K562 (cell line): ENCODE measurements at regions not wholly inside any gene's neighbourhood (a gene's known extent, or its start where the extent isn't known, plus 50 kb on each side); places are given as distances from the start of the nearest gene placed in this dataset.

ENCODE experiments used
- ATAC-seq: fragments of 200-7000 bp; cut with Tn5 transposase; 3 replicates; pipeline ENCODE4 v1.9.1; 2020; ENCODE audit warnings: moderate library complexity
- BruUV-seq: library from RNA; stranded (reverse); fragments of 400-500 nt; replicated peaks from 2 replicates; lab custom pipeline; 2021; lab: Mats Ljungman, UMichigan
- CTCF ChIA-PET: fragments of 300-600 bp; formaldehyde crosslinking; extraction: SDS; loops from one replicate; lab custom pipeline; 2021; ENCODE audit warnings: low intra/inter-chr PET ratio; lab: Yijun Ruan, JAX
- POLR2A ChIA-PET: fragments of 300-600, 350-650 bp; sonication (Branson Sonifier 250); formaldehyde crosslinking; extraction: SDS; loops from one replicate; lab custom pipeline; 2021; ENCODE audit warnings: antibody characterized with exemption, inconsistent platforms; lab: Yijun Ruan, JAX
- DNase-seq, 4 experiments: peaks; one replicate each; pipeline versions ENCODE4 v3.0.0 to v3.0.0-alpha.2; 2011 to 2018; ENCODE audit warnings: low spot score in 3 of 4, mixed read lengths in 3 of 4; ENCODE audit errors: extremely low read depth in 1 of 4
- FAIRE-seq: peaks from 2 replicates; lab custom pipeline; 2011; peaks lifted over from hg19 to GRCh38; lab: Jason Lieb, UNC
- H2AFZ ChIP-seq: 2 replicates; pipeline ENCODE4 v1.6.0; 2011; ENCODE audit warnings: low read depth, low read length, control low read depth, inconsistent platforms
- H3K27ac ChIP-seq: fragments of 200-600 bp; 3 replicates; pipeline ENCODE4 v1.8.0; 2011; ENCODE audit warnings: low read depth, mild to moderate bottlenecking, control low read depth, inconsistent platforms, low read length, moderate library complexity, mixed read lengths; ENCODE audit errors: extremely low read depth
- H3K27me3 ChIP-seq, 2 experiments: fragments of 300-600 bp in 1 of 2; 2 replicates in 1 of 2; 3 replicates in 1 of 2; pipeline versions ENCODE4 v1.6.0 to v1.8.0; 2011; ENCODE audit warnings: inconsistent platforms in 2 of 2, low read length in 2 of 2, mild to moderate bottlenecking in 1 of 2, mixed read lengths in 1 of 2, moderate library complexity in 1 of 2; ENCODE audit not compliant: control insufficient read depth in 2 of 2, insufficient read depth in 2 of 2
- H3K36me3 ChIP-seq: fragments of 300-600 bp; 3 replicates; pipeline ENCODE4 v1.8.0; 2011; ENCODE audit warnings: mild to moderate bottlenecking, low read length, inconsistent platforms; ENCODE audit not compliant: control insufficient read depth, insufficient read depth
- H3K4me1 ChIP-seq, 2 experiments: fragments of 200-600 bp in 1 of 2; replicated peaks in 1 of 2; 2 replicates in 1 of 2; 3 replicates in 1 of 2; pipeline versions ENCODE4 v1.5.1 to v1.8.0; 2011; ENCODE audit warnings: inconsistent platforms in 2 of 2, low read length in 2 of 2, mild to moderate bottlenecking in 1 of 2, mixed read lengths in 1 of 2, moderate library complexity in 1 of 2; ENCODE audit not compliant: control insufficient read depth in 2 of 2, insufficient read depth in 2 of 2
- H3K4me2 ChIP-seq: 2 replicates; pipeline ENCODE4 v1.6.1; 2011; ENCODE audit warnings: low read length, control low read depth, inconsistent platforms, mixed read lengths; ENCODE audit not compliant: insufficient read depth
- H3K4me3 ChIP-seq: fragments of 200-600 bp; sonication (generic), shearing (Covaris generic); 2 replicates; pipeline ENCODE4 v1.5.1; 2016; ENCODE audit warnings: control low read depth, inconsistent platforms
- H3K79me2 ChIP-seq: fragments of 200-600 bp; 3 replicates; pipeline ENCODE4 v1.8.0; 2011; ENCODE audit warnings: low read length, inconsistent platforms; ENCODE audit not compliant: control insufficient read depth, insufficient read depth
- H3K9ac ChIP-seq, 2 experiments: 2 replicates each; pipeline versions ENCODE4 v1.6.0 to v1.6.1; 2011; ENCODE audit warnings: low read depth in 2 of 2, low read length in 2 of 2, control low read depth in 1 of 2, inconsistent platforms in 1 of 2, mild to moderate bottlenecking in 1 of 2, mixed read lengths in 1 of 2; ENCODE audit not compliant: insufficient read depth in 1 of 2
- H3K9me1 ChIP-seq: one replicate; pipeline ENCODE4 v1.6.0; 2011; ENCODE audit warnings: inconsistent platforms, mild to moderate bottlenecking, low read length, moderate library complexity; ENCODE audit not compliant: control insufficient read depth, insufficient read depth
- H3K9me3 ChIP-seq: replicated peaks from 2 replicates; pipeline ENCODE4 v1.5.1; 2011; ENCODE audit warnings: low read depth, low read length, inconsistent platforms; ENCODE audit not compliant: control insufficient read depth, insufficient read depth
- H4K20me1 ChIP-seq: replicated peaks from 2 replicates; pipeline ENCODE4 v1.6.1; 2011; ENCODE audit warnings: low read length, inconsistent platforms, mixed read lengths; ENCODE audit not compliant: control insufficient read depth, insufficient read depth
- ATF3 ChIP-seq, 2 experiments: fragments of 450-650 bp in 1 of 2; sonication (generic) in 1 of 2; formaldehyde crosslinking in 1 of 2; IDR thresholded peaks in 1 of 2; conservative IDR thresholded peaks in 1 of 2; 2 replicates each; pipeline versions ENCODE4 v1.6.1 to v1.8.1; 2016 to 2023; ENCODE audit warnings: mild to moderate bottlenecking in 2 of 2, moderate library complexity in 2 of 2, inconsistent platforms in 1 of 2, missing genetic modification reagents in 1 of 2
- EGR1 ChIP-seq: fragments of 450-650 bp; conservative IDR thresholded peaks from 2 replicates; pipeline ENCODE4 v1.6.1; 2017; ENCODE audit warnings: mild to moderate bottlenecking
- KLF13 ChIP-seq: fragments of 450-650 bp; IDR thresholded peaks from 2 replicates; pipeline ENCODE4 v1.6.1; 2016; ENCODE audit warnings: missing genetic modification characterization, low read depth, mild to moderate bottlenecking, missing compliant biosample characterization, moderate library complexity, borderline replicate concordance
- MTA3 ChIP-seq: fragments of 450-650 bp; formaldehyde crosslinking; IDR thresholded peaks from 2 replicates; pipeline ENCODE4 v1.6.1; 2017; ENCODE audit warnings: mild to moderate bottlenecking, borderline replicate concordance
- SMARCC2 ChIP-seq: fragments of 450-650 bp; IDR thresholded peaks from 2 replicates; pipeline ENCODE4 v1.6.1; 2017; ENCODE audit warnings: antibody characterized with exemption, moderate library complexity, mild to moderate bottlenecking, low read depth
- ZNF695 ChIP-seq: fragments of 450-650 bp; formaldehyde crosslinking; IDR thresholded peaks from 2 replicates; pipeline ENCODE4 v1.4.0; 2020; ENCODE audit warnings: mild to moderate bottlenecking, moderate library complexity
- WGBS: fragments of 100-300 bp; shearing (Covaris generic); methylation state at CpG from one replicate; pipeline ENCODE4 v1.1.6; 2016; ENCODE audit warnings: low coverage, mixed read lengths; ENCODE audit not compliant: insufficient coverage; ENCODE audit errors: missing lambda C conversion rate; 5-methylcytosine and 5-hydroxymethylcytosine counted together
- in situ Hi-C: fragments of 300-500 bp; cut with MboI; formaldehyde crosslinking; loops from 4 replicates; pipeline ENCODE4 v1.15.0; 2018; ENCODE audit warnings: inconsistent platforms, mixed read lengths
- intact Hi-C: fragments of 100-400 bp; cut with micrococcal nuclease; formaldehyde crosslinking; loops from 2 replicates; pipeline ENCODE4 v1.14.2; 2022
- TF ChIP-seq, protein P1 (sequence below): fragments of 250-450 bp; sonication (Bioruptor Pico); IDR thresholded peaks from 2 replicates; pipeline ENCODE4 v1.5.0; 2022; ENCODE audit warnings: mild to moderate bottlenecking

DNA sequence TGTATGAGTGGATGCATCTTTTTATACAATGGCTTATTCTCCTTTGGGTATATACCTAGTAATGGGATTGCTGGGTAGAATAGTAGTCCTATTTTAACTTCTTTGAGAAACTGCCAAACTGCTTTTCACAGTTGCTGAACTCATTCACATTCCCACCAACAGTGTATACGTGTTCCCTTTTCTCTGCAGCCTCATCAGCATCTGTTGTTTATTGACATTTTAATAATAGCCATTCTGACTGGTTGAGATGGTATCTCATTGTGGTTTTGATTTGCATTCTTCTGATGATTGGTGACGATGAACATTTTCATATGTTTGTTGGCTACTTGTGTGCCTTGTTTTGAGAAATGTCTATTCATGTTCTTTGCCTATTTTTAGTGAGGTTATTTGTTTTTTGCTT, 687.0 kb upstream of the EPHA5 start:
- Histone ChIP-seq H3K36me3 (no peaks in the 10 kb centered on the region), H4K20me1 (no peaks in the 10 kb centered on the region), H3K9ac (no peak overlapping the region), H3K27ac (no peak overlapping the region), H3K4me1 (no peaks in the 10 kb centered on the region), H3K4me3 (no peak overlapping the region), H3K9me3 (no peaks in the 10 kb centered on the region), H3K9me1 (no peaks in the 10 kb centered on the region), H2AFZ (no peak overlapping the region), H3K79me2 (no peaks in the 10 kb centered on the region), H3K4me2 (no peak overlapping the region), H3K27me3 (no peaks in the 10 kb centered on the region)
- BruUV-seq: no TSS peak
- TF ChIP-seq SMARCC2: no peak
- TF ChIP-seq MTA3: no peak
- TF ChIP-seq, protein P1, sequence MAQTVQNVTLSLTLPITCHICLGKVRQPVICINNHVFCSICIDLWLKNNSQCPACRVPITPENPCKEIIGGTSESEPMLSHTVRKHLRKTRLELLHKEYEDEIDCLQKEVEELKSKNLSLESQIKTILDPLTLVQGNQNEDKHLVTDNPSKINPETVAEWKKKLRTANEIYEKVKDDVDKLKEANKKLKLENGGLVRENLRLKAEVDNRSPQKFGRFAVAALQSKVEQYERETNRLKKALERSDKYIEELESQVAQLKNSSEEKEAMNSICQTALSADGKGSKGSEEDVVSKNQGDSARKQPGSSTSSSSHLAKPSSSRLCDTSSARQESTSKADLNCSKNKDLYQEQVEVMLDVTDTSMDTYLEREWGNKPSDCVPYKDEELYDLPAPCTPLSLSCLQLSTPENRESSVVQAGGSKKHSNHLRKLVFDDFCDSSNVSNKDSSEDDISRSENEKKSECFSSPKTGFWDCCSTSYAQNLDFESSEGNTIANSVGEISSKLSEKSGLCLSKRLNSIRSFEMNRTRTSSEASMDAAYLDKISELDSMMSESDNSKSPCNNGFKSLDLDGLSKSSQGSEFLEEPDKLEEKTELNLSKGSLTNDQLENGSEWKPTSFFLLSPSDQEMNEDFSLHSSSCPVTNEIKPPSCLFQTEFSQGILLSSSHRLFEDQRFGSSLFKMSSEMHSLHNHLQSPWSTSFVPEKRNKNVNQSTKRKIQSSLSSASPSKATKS (CRISPR knock-in tag): no peak
- no peak for TF ChIP-seq ZNF695 (CRISPR knock-in tag)
- TF ChIP-seq KLF13 (tag): no peak
- no peak for TF ChIP-seq EGR1
- TF ChIP-seq ATF3 (IDR thresholded peaks at IDR 0.05): no peak
- no peak for TF ChIP-seq ATF3 (CRISPR knock-in tag; conservative IDR thresholded peaks at IDR 0.05)
- ATAC-seq: no peak
- 0% methylated on average over 2 of the region's 2 CpGs for WGBS
- ChIA-PET CTCF (no interaction called here), POLR2A (no interaction called here)
- intact Hi-C loops (no loop called here), in situ Hi-C loops (no loop called here)
- FAIRE-seq: no peak
- no peak for DNase-seq
